ENCODE measurements at regions not wholly inside any gene's neighbourhood (a gene's known extent, or its start where the extent isn't known, plus 50 kb on each side); places are given as distances from the start of the nearest gene placed in this dataset.

GRCh38 chr5:143679777-143680176 is 132.2 kb upstream of the HMHB1 start:
- no peak for DNase-seq (ENCODE audit: low spot score in 2 of 2)
- intact Hi-C loops (cut with DNase I), result no loop called here
- TF ChIP-seq CTCF (IDR thresholded peaks at IDR 0.05), result no peak
- H3K27me3 ChIP-seq, result no peaks in the 10 kb centered on the region
- H3K36me3 ChIP-seq, result no peaks in the 10 kb centered on the region
- H3K4me1 ChIP-seq, result no peaks in the 10 kb centered on the region
- H3K4me3 ChIP-seq, result no peak overlapping the region
- no peak overlapping the region for H3K27ac ChIP-seq
- no peaks in the 10 kb centered on the region for H3K9me3 ChIP-seq

GRCh38 chr5:143678148-143678905 is 133.6 kb upstream of the HMHB1 start:
- TF ChIP-seq CTCF (IDR thresholded peaks at IDR 0.05), result no peak
- no peaks in the 10 kb centered on the region for H3K36me3 ChIP-seq
- H3K9me3 ChIP-seq, result no peaks in the 10 kb centered on the region
- no peaks in the 10 kb centered on the region for H3K4me1 ChIP-seq
- DNase-seq (ENCODE audit: low spot score in 2 of 2), result no peak
- H3K27ac ChIP-seq, result no peak overlapping the region
- intact Hi-C loops (cut with DNase I), result no loop called here
- no peaks in the 10 kb centered on the region for H3K27me3 ChIP-seq
- H3K4me3 ChIP-seq, result no peak overlapping the region

GRCh38 chr5:143677403-143677802 is 134.6 kb upstream of the HMHB1 start:
- H3K4me1 ChIP-seq, result no peaks in the 10 kb centered on the region
- intact Hi-C loops (cut with DNase I), result no loop called here
- H3K9me3 ChIP-seq, result no peaks in the 10 kb centered on the region
- no peak for TF ChIP-seq CTCF (IDR thresholded peaks at IDR 0.05)
- no peaks in the 10 kb centered on the region for H3K27me3 ChIP-seq
- no peak overlapping the region for H3K27ac ChIP-seq
- no peak overlapping the region for H3K4me3 ChIP-seq
- no peaks in the 10 kb centered on the region for H3K36me3 ChIP-seq
- DNase-seq (ENCODE audit: low spot score in 2 of 2), result no peak

GRCh38 chr5:143676802-143677201 is 135.2 kb upstream of the HMHB1 start:
- Histone ChIP-seq H3K27me3 (no peaks in the 10 kb centered on the region), H3K4me3 (no peak overlapping the region), H3K27ac (no peak overlapping the region), H3K4me1 (no peaks in the 10 kb centered on the region), H3K36me3 (no peaks in the 10 kb centered on the region), H3K9me3 (no peaks in the 10 kb centered on the region)
- no peak for TF ChIP-seq CTCF (IDR thresholded peaks at IDR 0.05)
- DNase-seq (ENCODE audit: low spot score in 2 of 2), result no peak
- intact Hi-C loops (cut with DNase I), result no loop called here

GRCh38 chr5:143674469-143674786 is 137.5 kb upstream of the HMHB1 start:
- Histone ChIP-seq H3K27ac (no peak overlapping the region), H3K36me3 (no peaks in the 10 kb centered on the region), H3K9me3 (no peaks in the 10 kb centered on the region), H3K27me3 (no peaks in the 10 kb centered on the region), H3K4me3 (no peak overlapping the region), H3K4me1 (no peaks in the 10 kb centered on the region)
- TF ChIP-seq CTCF (IDR thresholded peaks at IDR 0.05), result no peak
- no peak for DNase-seq (ENCODE audit: low spot score in 2 of 2)
- intact Hi-C loops (cut with DNase I), result no loop called here

Measured in ascending aorta (tissue), 2 donors.